ENCODE measurements at regions not wholly inside any gene's neighbourhood (a gene's known extent, or its start where the extent isn't known, plus 50 kb on each side); places are given as distances from the start of the nearest gene placed in this dataset.
A peak's percentile ranks its signal among the peaks of the same experiment; 100 is the strongest.

DNA sequence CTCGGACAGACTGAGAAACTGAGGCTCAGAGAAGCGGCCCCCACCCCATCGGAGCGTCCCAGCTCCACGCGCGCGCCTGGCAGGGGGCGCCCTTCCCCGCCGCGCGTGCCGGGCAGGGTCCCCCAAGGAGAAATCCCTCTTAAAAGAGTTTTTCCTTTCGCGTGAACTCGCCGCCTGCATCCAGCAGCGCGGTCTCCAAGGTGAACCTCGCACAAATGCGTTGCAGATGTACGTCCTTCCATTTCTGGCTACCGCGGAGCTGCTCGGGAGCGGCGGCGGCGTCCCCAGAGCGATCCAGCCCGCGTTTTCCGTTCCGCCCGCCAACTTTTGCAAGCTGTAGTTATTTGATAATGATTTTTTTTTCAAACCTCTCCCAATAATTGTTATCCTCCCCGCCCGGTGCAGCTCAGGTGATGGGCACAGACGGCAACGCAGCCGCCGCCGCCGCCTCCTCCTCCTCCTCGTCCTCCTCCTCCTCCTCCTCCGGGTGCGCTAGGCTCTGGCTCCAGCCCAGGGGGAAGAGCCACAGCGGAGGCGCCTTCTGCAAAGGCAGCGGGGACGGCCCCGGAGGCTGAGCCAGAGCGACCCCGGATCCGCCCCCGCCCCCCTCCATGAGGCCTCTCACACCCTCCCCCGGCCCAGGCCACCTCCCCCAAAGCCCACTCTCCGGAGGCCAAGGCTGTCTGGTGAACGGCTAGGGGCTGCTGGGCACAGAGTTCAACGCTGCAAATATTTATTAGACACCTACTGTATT is 74.0 kb upstream of the CUX1 start:
- peak; percentile 41 for DNase-seq (ENCODE audit: low read depth)
- TF ChIP-seq, protein P1, sequence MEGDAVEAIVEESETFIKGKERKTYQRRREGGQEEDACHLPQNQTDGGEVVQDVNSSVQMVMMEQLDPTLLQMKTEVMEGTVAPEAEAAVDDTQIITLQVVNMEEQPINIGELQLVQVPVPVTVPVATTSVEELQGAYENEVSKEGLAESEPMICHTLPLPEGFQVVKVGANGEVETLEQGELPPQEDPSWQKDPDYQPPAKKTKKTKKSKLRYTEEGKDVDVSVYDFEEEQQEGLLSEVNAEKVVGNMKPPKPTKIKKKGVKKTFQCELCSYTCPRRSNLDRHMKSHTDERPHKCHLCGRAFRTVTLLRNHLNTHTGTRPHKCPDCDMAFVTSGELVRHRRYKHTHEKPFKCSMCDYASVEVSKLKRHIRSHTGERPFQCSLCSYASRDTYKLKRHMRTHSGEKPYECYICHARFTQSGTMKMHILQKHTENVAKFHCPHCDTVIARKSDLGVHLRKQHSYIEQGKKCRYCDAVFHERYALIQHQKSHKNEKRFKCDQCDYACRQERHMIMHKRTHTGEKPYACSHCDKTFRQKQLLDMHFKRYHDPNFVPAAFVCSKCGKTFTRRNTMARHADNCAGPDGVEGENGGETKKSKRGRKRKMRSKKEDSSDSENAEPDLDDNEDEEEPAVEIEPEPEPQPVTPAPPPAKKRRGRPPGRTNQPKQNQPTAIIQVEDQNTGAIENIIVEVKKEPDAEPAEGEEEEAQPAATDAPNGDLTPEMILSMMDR (conservative IDR thresholded peaks at IDR 0.05; ENCODE audit: control insufficient read depth, insufficient read depth, low read depth, low read length), result no peak
- H3K4me3 ChIP-seq (ENCODE audit: control insufficient read depth, low read depth, low read length), result peak overlapping the region; percentile 19

DNA sequence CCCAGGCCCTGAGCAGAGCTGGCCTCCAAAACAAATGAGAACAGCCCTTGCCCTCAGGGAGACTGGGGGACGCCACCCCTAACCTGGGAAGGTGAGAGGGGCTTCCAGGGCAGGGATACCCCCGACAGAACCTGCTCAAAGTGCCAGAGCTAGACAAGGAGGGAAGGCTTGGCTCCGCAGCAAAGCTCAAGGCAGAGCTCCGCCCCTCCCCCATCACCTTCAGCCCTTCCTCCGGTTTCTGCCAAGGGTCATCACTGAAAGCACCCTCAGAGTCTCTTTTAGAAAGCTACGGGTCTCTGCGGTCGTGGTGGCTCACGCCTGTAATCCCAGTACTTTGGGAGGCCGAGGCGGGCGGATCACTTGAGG is 73.4 kb upstream of the CUX1 start:
- DNase-seq (ENCODE audit: low read depth), result no peak
- H3K4me3 ChIP-seq (ENCODE audit: control insufficient read depth, low read depth, low read length), result no peak overlapping the region
- TF ChIP-seq, protein P1 (conservative IDR thresholded peaks at IDR 0.05; ENCODE audit: control insufficient read depth, insufficient read depth, low read depth, low read length), result no peak

DNA sequence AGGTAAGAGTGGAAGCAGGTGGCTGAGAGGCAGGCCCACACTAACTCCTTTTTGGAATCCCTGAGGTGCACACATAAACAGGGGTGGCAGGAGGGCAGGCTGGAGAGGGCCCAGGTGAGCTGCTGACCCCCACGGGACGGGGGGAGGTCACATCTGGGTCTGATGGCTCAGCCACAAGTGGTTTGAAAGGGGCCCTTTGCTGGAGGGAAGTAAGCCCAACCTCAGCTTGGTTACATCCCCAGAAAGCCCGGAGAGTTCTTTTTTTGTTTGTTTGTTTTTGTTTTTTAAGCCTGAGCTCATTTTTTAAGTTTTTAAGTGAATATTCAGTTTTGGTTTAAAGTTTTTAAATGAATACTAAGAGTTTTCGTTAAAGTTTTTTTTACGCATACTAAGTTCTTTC is 72.8 kb upstream of the CUX1 start:
- H3K4me3 ChIP-seq (ENCODE audit: control insufficient read depth, low read depth, low read length), result no peak overlapping the region
- DNase-seq (ENCODE audit: low read depth), result no peak
- TF ChIP-seq, protein P1 (conservative IDR thresholded peaks at IDR 0.05; ENCODE audit: control insufficient read depth, insufficient read depth, low read depth, low read length), result no peak

DNA sequence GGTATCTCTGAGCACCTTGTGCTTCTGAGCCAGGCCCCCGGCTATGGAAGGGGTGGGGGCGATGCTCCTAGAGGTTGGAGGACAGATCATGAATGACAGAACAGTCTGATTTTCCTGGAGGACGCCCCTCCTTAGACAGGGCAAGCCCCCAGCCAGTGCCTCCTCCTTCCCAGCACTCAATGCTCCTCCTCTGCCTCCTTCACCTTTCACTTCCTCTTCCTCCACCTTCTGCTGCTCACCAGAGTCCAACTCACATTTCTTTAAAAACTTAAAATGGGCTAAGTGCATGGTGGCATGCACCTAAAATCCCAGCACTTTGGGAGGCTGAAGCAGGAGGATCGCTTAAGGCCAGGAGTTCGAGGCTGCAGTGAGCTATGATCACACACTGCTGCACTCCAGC is 71.1 kb upstream of the CUX1 start:
- DNase-seq (ENCODE audit: low read depth), result no peak
- TF ChIP-seq, protein P1 (conservative IDR thresholded peaks at IDR 0.05; ENCODE audit: control insufficient read depth, insufficient read depth, low read depth, low read length), result no peak
- no peak overlapping the region for H3K4me3 ChIP-seq (ENCODE audit: control insufficient read depth, low read depth, low read length)

DNA sequence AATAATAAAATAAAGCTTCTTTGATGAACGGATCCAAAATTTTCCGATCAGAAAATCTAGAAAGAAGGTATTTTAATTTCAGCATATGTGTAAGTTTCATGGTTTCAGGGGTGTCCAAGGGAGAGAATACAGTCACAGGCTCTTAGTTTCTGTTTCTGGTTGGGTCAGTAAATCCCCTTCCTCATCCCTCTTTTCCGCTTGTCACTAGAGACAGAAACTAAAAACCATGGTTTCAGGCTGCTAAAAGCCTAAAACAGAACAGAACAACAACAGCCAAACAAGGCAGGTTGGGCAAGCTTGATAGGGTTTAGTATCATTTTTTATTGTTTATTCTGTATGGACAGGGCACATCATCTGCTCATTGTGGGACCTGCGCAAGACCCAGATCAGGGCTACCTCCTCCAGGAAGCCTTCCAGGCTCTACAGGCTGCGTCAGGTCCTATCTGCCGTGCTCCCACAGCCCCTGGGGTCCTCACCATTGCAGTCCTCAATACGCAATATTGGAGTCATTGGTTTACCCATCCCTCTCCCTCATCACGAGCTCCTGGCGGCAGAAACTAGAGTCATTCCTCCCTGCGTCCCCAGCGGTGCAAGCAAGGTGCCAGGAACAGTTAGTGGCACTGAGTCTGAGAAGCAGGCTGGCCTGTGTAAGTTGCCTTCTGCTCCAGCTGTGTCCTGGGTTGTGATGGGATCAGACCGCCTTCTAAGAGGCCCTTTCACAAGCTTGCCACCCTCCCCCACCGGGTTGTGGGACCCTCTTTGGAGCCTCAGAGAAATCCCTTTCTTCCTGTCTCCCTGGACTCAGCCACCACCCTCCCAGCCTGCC is 70.2 kb upstream of the CUX1 start:
- no peak overlapping the region for H3K4me3 ChIP-seq (ENCODE audit: control insufficient read depth, low read depth, low read length)
- TF ChIP-seq, protein P1 (conservative IDR thresholded peaks at IDR 0.05; ENCODE audit: control insufficient read depth, insufficient read depth, low read depth, low read length), result no peak

DNA sequence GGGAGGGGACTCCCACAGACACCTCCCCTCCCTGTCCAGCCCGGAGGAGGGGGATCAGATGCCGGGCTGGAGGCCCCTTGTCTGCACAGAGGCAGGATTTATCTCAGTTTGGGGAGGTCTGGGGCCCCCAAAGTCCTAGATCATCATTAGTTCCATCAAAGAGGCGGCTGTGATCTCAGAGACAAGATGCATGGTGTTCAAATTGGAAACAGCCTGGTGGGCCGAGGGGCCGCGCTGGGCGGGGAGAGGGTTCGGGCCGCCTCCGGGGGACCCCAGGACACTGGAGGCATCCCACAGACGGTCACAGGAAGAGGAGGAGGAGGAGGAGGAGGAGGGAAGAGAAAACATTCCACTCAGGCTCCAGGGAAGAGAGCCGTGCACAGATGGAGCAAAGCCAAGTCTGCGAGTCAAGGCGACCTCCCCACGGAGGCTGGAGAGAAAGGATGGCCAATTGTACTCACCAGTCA is 69.5 kb upstream of the CUX1 start:
- no peak overlapping the region for H3K4me3 ChIP-seq (ENCODE audit: control insufficient read depth, low read depth, low read length)
- TF ChIP-seq, protein P1 (conservative IDR thresholded peaks at IDR 0.05; ENCODE audit: control insufficient read depth, insufficient read depth, low read depth, low read length), result no peak
- no peak for DNase-seq (ENCODE audit: low read depth)

More for the DNA sequence above, 70.2 kb upstream of the CUX1 start:
- DNase-seq (ENCODE audit: low read depth), result no peak
